Osteoblast (primary cell): ENCODE measurements at regions not wholly inside any gene's neighbourhood (a gene's known extent, or its start where the extent isn't known, plus 50 kb on each side); places are given as distances from the start of the nearest gene placed in this dataset.

Experiments
- DNase-seq: peaks from one replicate; pipeline ENCODE4 v3.0.0; 2011; ENCODE audit warnings: low spot score, mixed read lengths; ENCODE audit not compliant: insufficient read length; ENCODE audit errors: missing footprints
- H2AFZ ChIP-seq: 2 replicates; pipeline ENCODE4 v1.6.0; 2011; ENCODE audit warnings: mild to moderate bottlenecking, low read length
- H3K27ac ChIP-seq: 2 replicates; pipeline ENCODE4 v1.5.1; 2011; ENCODE audit warnings: mild to moderate bottlenecking, low read depth, low read length, moderate library complexity
- H3K27me3 ChIP-seq: 2 replicates; pipeline ENCODE4 v1.6.0; 2012; ENCODE audit warnings: mild to moderate bottlenecking, control low read depth, inconsistent platforms, low read length, moderate library complexity; ENCODE audit not compliant: insufficient read depth
- H3K36me3 ChIP-seq: 2 replicates; pipeline ENCODE4 v1.5.1; 2011; ENCODE audit warnings: mild to moderate bottlenecking, low read length, control low read depth, moderate library complexity; ENCODE audit not compliant: insufficient read depth
- H3K4me1 ChIP-seq: 2 replicates; pipeline ENCODE4 v1.5.1; 2011; ENCODE audit warnings: mild to moderate bottlenecking, low read length, control low read depth, moderate library complexity; ENCODE audit not compliant: insufficient read depth
- H3K4me2 ChIP-seq: 2 replicates; pipeline ENCODE4 v1.6.0; 2011; ENCODE audit warnings: mild to moderate bottlenecking, low read length; ENCODE audit not compliant: insufficient read depth
- H3K4me3 ChIP-seq: fragments of 200-600 bp; sonication (generic); 3 replicates; pipeline ENCODE4 v1.5.1; 2012; ENCODE audit warnings: mild to moderate bottlenecking, low read length, inconsistent platforms; ENCODE audit not compliant: insufficient read depth
- H3K79me2 ChIP-seq: 2 replicates; pipeline ENCODE4 v1.6.0; 2012; ENCODE audit warnings: mild to moderate bottlenecking, low read length, control low read depth, inconsistent platforms; ENCODE audit not compliant: insufficient read depth
- H3K9me3 ChIP-seq: 2 replicates; pipeline ENCODE4 v1.5.1; 2011; ENCODE audit warnings: low read depth, low read length, control low read depth
- H4K20me1 ChIP-seq: 2 replicates; pipeline ENCODE4 v1.6.0; 2012; ENCODE audit warnings: mild to moderate bottlenecking, low read length, control low read depth; ENCODE audit not compliant: insufficient read depth
- TF ChIP-seq, protein P1 (sequence below): IDR thresholded peaks from 2 replicates; pipeline ENCODE4 v1.5.1; 2011; ENCODE audit warnings: mild to moderate bottlenecking, low read depth, low read length, moderate library complexity; ENCODE audit errors: extremely low read depth

DNA sequence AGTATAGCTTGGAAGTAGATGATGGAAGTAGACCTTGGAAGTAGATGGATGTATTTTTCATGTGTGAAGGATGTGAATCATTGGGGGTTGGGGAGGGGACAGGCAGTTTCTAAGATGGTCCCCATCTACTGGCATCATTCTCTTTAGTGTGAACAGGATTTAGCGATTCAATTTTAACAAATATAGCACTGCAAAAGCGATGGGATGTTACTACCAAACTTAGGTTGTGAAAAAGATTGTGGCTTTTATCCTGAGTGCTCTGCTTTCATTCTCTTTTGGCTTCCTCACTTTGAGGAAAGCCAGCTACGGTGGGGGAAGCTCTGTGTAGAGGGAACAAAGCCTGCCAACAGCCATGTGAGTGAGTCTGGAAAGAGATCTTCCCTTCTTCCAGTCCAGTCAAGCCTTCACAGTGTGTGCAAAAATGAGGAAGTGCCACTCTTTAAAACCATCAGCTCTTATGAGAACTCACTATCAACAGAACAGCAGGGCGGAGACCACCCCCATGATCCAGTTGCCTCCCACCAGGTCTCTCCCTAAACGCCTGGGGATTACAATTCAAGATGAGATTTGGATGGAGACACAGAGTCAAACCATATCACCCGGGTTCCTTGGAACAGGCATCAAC, 441.4 kb downstream of the SH3GL2 start:
- Histone ChIP-seq H3K36me3 (no peaks in the 10 kb centered on the region), H2AFZ (no peak overlapping the region), H3K27me3 (peaks cover 2% of the 10 kb centered on the region), H3K4me1 (no peaks in the 10 kb centered on the region), H3K4me3 (no peak overlapping the region), H3K79me2 (no peaks in the 10 kb centered on the region), H3K4me2 (no peak overlapping the region), H3K27ac (no peak overlapping the region), H4K20me1 (no peaks in the 10 kb centered on the region), H3K9me3 (no peaks in the 10 kb centered on the region)
- TF ChIP-seq, protein P1, sequence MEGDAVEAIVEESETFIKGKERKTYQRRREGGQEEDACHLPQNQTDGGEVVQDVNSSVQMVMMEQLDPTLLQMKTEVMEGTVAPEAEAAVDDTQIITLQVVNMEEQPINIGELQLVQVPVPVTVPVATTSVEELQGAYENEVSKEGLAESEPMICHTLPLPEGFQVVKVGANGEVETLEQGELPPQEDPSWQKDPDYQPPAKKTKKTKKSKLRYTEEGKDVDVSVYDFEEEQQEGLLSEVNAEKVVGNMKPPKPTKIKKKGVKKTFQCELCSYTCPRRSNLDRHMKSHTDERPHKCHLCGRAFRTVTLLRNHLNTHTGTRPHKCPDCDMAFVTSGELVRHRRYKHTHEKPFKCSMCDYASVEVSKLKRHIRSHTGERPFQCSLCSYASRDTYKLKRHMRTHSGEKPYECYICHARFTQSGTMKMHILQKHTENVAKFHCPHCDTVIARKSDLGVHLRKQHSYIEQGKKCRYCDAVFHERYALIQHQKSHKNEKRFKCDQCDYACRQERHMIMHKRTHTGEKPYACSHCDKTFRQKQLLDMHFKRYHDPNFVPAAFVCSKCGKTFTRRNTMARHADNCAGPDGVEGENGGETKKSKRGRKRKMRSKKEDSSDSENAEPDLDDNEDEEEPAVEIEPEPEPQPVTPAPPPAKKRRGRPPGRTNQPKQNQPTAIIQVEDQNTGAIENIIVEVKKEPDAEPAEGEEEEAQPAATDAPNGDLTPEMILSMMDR, result no peak
- no peak for DNase-seq

DNA sequence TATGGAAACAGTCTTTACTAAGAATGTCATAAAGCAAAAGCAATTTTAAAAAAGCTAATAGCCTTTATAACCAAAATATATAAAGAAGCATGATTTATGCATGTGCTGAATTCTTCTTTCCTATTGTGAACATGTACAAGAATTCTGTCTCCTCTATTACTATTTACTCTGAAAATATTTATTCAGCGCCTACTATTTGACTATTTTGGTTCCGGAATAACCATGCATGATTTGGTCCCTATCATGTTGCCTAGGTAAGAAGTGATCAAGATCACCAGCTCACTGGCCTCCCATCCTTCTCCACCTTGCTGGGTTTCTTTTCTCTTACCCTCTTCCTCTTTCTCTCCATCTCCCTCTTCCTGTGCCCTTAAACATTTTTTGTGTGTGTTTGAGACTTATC, 443.8 kb downstream of the SH3GL2 start:
- Histone ChIP-seq H3K27ac (no peak overlapping the region), H4K20me1 (no peaks in the 10 kb centered on the region), H3K4me2 (no peak overlapping the region), H3K9me3 (no peaks in the 10 kb centered on the region), H3K79me2 (no peaks in the 10 kb centered on the region), H3K27me3 (peaks cover 2% of the 10 kb centered on the region), H3K4me3 (no peak overlapping the region), H2AFZ (no peak overlapping the region), H3K36me3 (no peaks in the 10 kb centered on the region), H3K4me1 (no peaks in the 10 kb centered on the region)
- DNase-seq, result no peak
- TF ChIP-seq, protein P1, result no peak

DNA sequence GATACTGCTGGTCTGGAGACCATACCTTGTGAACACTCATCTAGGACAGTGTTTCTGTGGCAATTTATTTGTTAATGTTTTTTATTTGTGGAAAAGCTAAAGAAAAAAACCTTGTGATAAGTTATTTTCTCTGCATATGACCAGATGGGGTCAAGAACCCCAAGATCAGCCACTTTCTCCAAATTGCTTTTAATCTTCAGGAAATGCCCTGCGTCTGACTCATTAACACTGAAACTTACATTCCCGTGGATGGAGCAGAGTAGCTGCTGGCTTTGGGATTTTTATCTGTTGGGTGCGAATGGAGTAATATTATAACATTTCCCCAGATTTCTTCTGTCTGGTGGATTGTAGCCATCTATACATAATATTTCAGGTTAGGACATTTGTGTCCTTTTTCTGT, 444.5 kb downstream of the SH3GL2 start:
- TF ChIP-seq, protein P1, result no peak
- no peaks in the 10 kb centered on the region for H3K4me1 ChIP-seq

DNA sequence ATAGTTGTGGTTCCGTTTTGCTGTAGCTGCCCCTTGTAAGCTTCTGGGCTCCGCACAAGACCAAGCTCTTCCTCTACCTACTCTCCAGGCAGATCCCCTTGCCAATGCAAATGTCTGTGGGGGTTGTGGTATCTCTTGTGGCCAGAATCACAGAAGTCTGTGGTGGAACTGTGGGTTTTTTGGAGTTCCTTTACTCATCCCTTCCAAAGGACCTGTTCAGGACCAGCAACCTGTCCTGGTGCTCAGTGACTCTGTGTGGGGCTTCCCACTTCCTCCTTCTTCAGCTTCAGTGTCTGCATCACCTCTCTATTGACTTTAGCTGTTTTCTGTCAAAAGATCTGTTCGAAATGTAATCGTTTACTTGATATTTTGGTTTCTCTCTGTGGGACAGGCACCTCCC, 441.3 kb upstream of the ADAMTSL1 start:
- no peaks in the 10 kb centered on the region for H3K79me2 ChIP-seq
- H3K27ac ChIP-seq, result no peak overlapping the region
- no peaks in the 10 kb centered on the region for H3K9me3 ChIP-seq
- DNase-seq, result no peak
- no peak overlapping the region for H2AFZ ChIP-seq
- TF ChIP-seq, protein P1, result no peak
- H4K20me1 ChIP-seq, result no peaks in the 10 kb centered on the region
- H3K36me3 ChIP-seq, result no peaks in the 10 kb centered on the region
- H3K27me3 ChIP-seq, result no peaks in the 10 kb centered on the region
- no peak overlapping the region for H3K4me3 ChIP-seq
- H3K4me2 ChIP-seq, result no peak overlapping the region
- H3K4me1 ChIP-seq, result no peaks in the 10 kb centered on the region

More for the DNA sequence above, 444.5 kb downstream of the SH3GL2 start:
- no peaks in the 10 kb centered on the region for H3K36me3 ChIP-seq
- no peaks in the 10 kb centered on the region for H3K79me2 ChIP-seq
- no peak for DNase-seq
- H3K4me2 ChIP-seq, result no peak overlapping the region
- H4K20me1 ChIP-seq, result no peaks in the 10 kb centered on the region
- no peak overlapping the region for H2AFZ ChIP-seq
- peaks cover 2% of the 10 kb centered on the region for H3K27me3 ChIP-seq
- no peak overlapping the region for H3K27ac ChIP-seq
- no peak overlapping the region for H3K4me3 ChIP-seq
- no peaks in the 10 kb centered on the region for H3K9me3 ChIP-seq
